PC-3 (cell line): ENCODE measurements at regions not wholly inside any gene's neighbourhood (a gene's known extent, or its start where the extent isn't known, plus 50 kb on each side); places are given as distances from the start of the nearest gene placed in this dataset.

Source experiments
- ATAC-seq: fragments of 200-7000 bp; cut with Tn5 transposase; 2 replicates; pipeline ENCODE4 v1.9.1; 2020; ENCODE audit warnings: mild to moderate bottlenecking, moderate library complexity
- BruUV-seq: library from RNA; stranded (reverse); fragments of 400-500 nt; replicated peaks from 2 replicates; lab custom pipeline; 2021; lab: Mats Ljungman, UMichigan
- CTCF ChIA-PET: fragments of 300-600 bp; sonication (Branson Sonifier 250); formaldehyde crosslinking; loops from one replicate; lab custom pipeline; 2022; ENCODE audit warnings: antibody characterized with exemption; lab: Charles Lee
- POLR2A ChIA-PET: fragments of 300-600 bp; sonication (Branson Sonifier 250); formaldehyde crosslinking; loops from one replicate; lab custom pipeline; 2022; ENCODE audit warnings: antibody characterized with exemption; ENCODE audit not compliant: unreplicated experiment; lab: Charles Lee
- DNase-seq: peaks from one replicate; pipeline ENCODE4 v3.0.0-alpha.2; 2015
- H2AFZ ChIP-seq: fragments of 300-600 bp; sonication (generic); 2 replicates; pipeline ENCODE4 v1.6.0; 2016; ENCODE audit warnings: antibody characterized with exemption, low read length
- H3F3A ChIP-seq: fragments of 300-600 bp; sonication (generic); one replicate; pipeline ENCODE4 v1.6.0; 2017; ENCODE audit warnings: antibody characterized with exemption, low read length, control low read depth, mild to moderate bottlenecking; ENCODE audit not compliant: unreplicated experiment
- H3K27ac ChIP-seq: fragments of 300-600 bp; sonication (generic); 2 replicates; pipeline ENCODE4 v1.5.1; 2016; ENCODE audit warnings: mild to moderate bottlenecking, low read length
- H3K27me3 ChIP-seq: fragments of 300-600 bp; sonication (generic); 2 replicates; pipeline ENCODE4 v1.6.1; 2016; ENCODE audit warnings: low read length, mixed read lengths
- H3K36me3 ChIP-seq: fragments of 300-600 bp; sonication (generic); 2 replicates; pipeline ENCODE4 v1.6.1; 2016; ENCODE audit warnings: low read depth, mixed run types, low read length, mixed read lengths
- H3K4me1 ChIP-seq: fragments of 300-600 bp; sonication (generic); 2 replicates; pipeline ENCODE4 v1.5.1; 2016; ENCODE audit warnings: low read length; ENCODE audit not compliant: insufficient read depth
- H3K4me2 ChIP-seq: fragments of 300-600 bp; sonication (generic); 2 replicates; pipeline ENCODE4 v1.6.0; 2016; ENCODE audit warnings: low read length
- H3K4me3 ChIP-seq: fragments of 300-600 bp; sonication (generic); 2 replicates; pipeline ENCODE4 v1.5.1; 2016; ENCODE audit warnings: mild to moderate bottlenecking, low read length, mixed read lengths
- H3K79me2 ChIP-seq: fragments of 300-600 bp; sonication (generic); 2 replicates; pipeline ENCODE4 v1.6.1; 2017; ENCODE audit warnings: low read length, mixed read lengths
- H3K9ac ChIP-seq: fragments of 300-600 bp; sonication (generic); 2 replicates; pipeline ENCODE4 v1.6.0; 2016; ENCODE audit warnings: mild to moderate bottlenecking, low read length
- H3K9me2 ChIP-seq: fragments of 300-600 bp; sonication (generic); replicated peaks from 2 replicates; pipeline ENCODE4 v1.6.1; 2016; ENCODE audit warnings: mixed run types, low read length, mixed read lengths
- H3K9me3 ChIP-seq: fragments of 300-600 bp; sonication (generic); 2 replicates; pipeline ENCODE4 v1.6.1; 2016; ENCODE audit warnings: low read length, mixed read lengths
- H4K20me1 ChIP-seq: fragments of 300-600 bp; sonication (generic); 2 replicates; pipeline ENCODE4 v1.6.1; 2016; ENCODE audit warnings: low read length, mixed read lengths
- EZH2 ChIP-seq: fragments of 300-600 bp; sonication (generic); IDR thresholded peaks from one replicate; pipeline ENCODE4 v1.6.1; 2017; ENCODE audit warnings: antibody characterized with exemption, mild to moderate bottlenecking, low read length; ENCODE audit not compliant: unreplicated experiment
- EZH2phosphoT487 ChIP-seq: fragments of 300-600 bp; sonication (generic); IDR thresholded peaks from 2 replicates; pipeline ENCODE4 v1.6.1; 2018; ENCODE audit warnings: mild to moderate bottlenecking, antibody characterized with exemption, low read length, borderline replicate concordance
- intact Hi-C: fragments of 100-400 bp; cut with micrococcal nuclease; formaldehyde crosslinking; loops from 2 replicates; pipeline ENCODE4 v1.9.0; 2023
- TF ChIP-seq, protein P1 (sequence below): fragments of 300-600 bp; sonication (generic); conservative IDR thresholded peaks from 2 replicates; pipeline ENCODE4 v1.5.1; 2017; ENCODE audit warnings: antibody characterized with exemption, low read depth, mild to moderate bottlenecking, low read length

DNA sequence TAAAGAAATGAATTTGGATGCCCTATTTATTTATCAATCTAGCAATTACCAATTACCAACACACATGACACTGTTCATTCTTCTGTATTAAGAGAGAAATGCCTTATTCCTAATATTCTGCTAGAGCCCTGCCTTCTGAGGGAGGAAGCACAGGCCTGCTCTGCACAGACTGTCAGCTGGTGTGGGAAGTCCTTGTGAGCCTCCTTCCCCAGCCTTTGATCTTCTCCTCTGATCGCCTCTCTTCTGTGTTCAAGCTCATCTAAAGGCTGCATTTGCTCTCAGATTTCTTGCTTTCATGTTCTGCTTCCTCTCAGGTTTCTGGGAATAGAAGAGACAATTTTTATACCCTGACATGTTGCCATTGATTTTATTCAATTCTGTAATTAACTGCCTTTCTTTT, 290.6 kb upstream of the UMPS start:
- no peaks in the 10 kb centered on the region for H3K9me2 ChIP-seq
- H4K20me1 ChIP-seq, result no peaks in the 10 kb centered on the region
- no TSS peak for BruUV-seq
- ChIA-PET CTCF (interaction anchor here (0.9 kb wide), 1 partner anchor 11 kb away, joined by 3 read pairs; no protein-coding TSS in a partner anchor), POLR2A (no interaction called here)
- no peak for DNase-seq
- no peak overlapping the region for H3K4me3 ChIP-seq
- H3K4me2 ChIP-seq, result no peak overlapping the region
- H3K27ac ChIP-seq, result no peak overlapping the region
- H3F3A ChIP-seq, result no peaks in the 10 kb centered on the region
- no peaks in the 10 kb centered on the region for H3K27me3 ChIP-seq
- H3K79me2 ChIP-seq, result no peaks in the 10 kb centered on the region
- H3K9me3 ChIP-seq, result no peaks in the 10 kb centered on the region
- H3K9ac ChIP-seq, result no peak overlapping the region
- intact Hi-C loops, result no loop called here
- no peaks in the 10 kb centered on the region for H3K36me3 ChIP-seq
- TF ChIP-seq EZH2 (no peak), EZH2phosphoT487 (no peak)
- TF ChIP-seq, protein P1, sequence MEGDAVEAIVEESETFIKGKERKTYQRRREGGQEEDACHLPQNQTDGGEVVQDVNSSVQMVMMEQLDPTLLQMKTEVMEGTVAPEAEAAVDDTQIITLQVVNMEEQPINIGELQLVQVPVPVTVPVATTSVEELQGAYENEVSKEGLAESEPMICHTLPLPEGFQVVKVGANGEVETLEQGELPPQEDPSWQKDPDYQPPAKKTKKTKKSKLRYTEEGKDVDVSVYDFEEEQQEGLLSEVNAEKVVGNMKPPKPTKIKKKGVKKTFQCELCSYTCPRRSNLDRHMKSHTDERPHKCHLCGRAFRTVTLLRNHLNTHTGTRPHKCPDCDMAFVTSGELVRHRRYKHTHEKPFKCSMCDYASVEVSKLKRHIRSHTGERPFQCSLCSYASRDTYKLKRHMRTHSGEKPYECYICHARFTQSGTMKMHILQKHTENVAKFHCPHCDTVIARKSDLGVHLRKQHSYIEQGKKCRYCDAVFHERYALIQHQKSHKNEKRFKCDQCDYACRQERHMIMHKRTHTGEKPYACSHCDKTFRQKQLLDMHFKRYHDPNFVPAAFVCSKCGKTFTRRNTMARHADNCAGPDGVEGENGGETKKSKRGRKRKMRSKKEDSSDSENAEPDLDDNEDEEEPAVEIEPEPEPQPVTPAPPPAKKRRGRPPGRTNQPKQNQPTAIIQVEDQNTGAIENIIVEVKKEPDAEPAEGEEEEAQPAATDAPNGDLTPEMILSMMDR, result no peak
- H2AFZ ChIP-seq, result no peak overlapping the region
- no peak for ATAC-seq
- no peaks in the 10 kb centered on the region for H3K4me1 ChIP-seq

GRCh38 chr3:124441766-124442165, 288.5 kb upstream of the UMPS start:
- no TSS peak for BruUV-seq
- no peak overlapping the region for H3K4me3 ChIP-seq
- no peak overlapping the region for H3K27ac ChIP-seq
- H3K4me2 ChIP-seq, result no peak overlapping the region
- H3K27me3 ChIP-seq, result no peaks in the 10 kb centered on the region
- ChIA-PET POLR2A (no interaction called here), CTCF (no interaction called here)
- intact Hi-C loops, result no loop called here
- TF ChIP-seq EZH2 (no peak), EZH2phosphoT487 (no peak)
- TF ChIP-seq, protein P1, result no peak
- no peaks in the 10 kb centered on the region for H3K36me3 ChIP-seq
- H2AFZ ChIP-seq, result no peak overlapping the region
- no peaks in the 10 kb centered on the region for H3K4me1 ChIP-seq
- no peaks in the 10 kb centered on the region for H4K20me1 ChIP-seq
- DNase-seq (no peak), ATAC-seq (no peak)
- no peaks in the 10 kb centered on the region for H3K9me3 ChIP-seq
- no peaks in the 10 kb centered on the region for H3K9me2 ChIP-seq
- no peak overlapping the region for H3K9ac ChIP-seq
- H3F3A ChIP-seq, result no peaks in the 10 kb centered on the region
- H3K79me2 ChIP-seq, result no peaks in the 10 kb centered on the region

- H3K4me1 ChIP-seq, result no peaks in the 10 kb centered on the region
- no peaks in the 10 kb centered on the region for H3K36me3 ChIP-seq
- H4K20me1 ChIP-seq, result no peaks in the 10 kb centered on the region
- ChIA-PET POLR2A (no interaction called here), CTCF (no interaction called here)
- intact Hi-C loops, result no loop called here
- no peaks in the 10 kb centered on the region for H3K9me3 ChIP-seq
- BruUV-seq, result no TSS peak
- ATAC-seq (no peak), DNase-seq (peak; percentile 21)
- no peak overlapping the region for H3K27ac ChIP-seq
- H3K9ac ChIP-seq, result no peak overlapping the region
- H3K9me2 ChIP-seq, result no peaks in the 10 kb centered on the region
- no peak overlapping the region for H3K4me2 ChIP-seq
- no peak for TF ChIP-seq EZH2phosphoT487
- no peaks in the 10 kb centered on the region for H3K27me3 ChIP-seq
- H3K4me3 ChIP-seq, result no peak overlapping the region
- no peaks in the 10 kb centered on the region for H3K79me2 ChIP-seq
- H2AFZ ChIP-seq, result no peak overlapping the region
- H3F3A ChIP-seq, result no peaks in the 10 kb centered on the region
Observed at GRCh38 chr3:124442463-124442862, 287.8 kb upstream of the UMPS start.
